Esophagus squamous epithelium (tissue), 4 donors: ENCODE measurements at regions not wholly inside any gene's neighbourhood (a gene's known extent, or its start where the extent isn't known, plus 50 kb on each side); places are given as distances from the start of the nearest gene placed in this dataset.

ENCODE experiments used
- CTCF ChIP-seq, 6 experiments: fragments of 450-650 bp in 4 of 6; fragments of 200-600 bp in 2 of 6; sonication (generic) in 2 of 6; IDR thresholded peaks; one replicate each; pipeline ENCODE4 v1.5.1; 2016 to 2019; ENCODE audit warnings: antibody characterized with exemption in 6 of 6, mild to moderate bottlenecking in 4 of 6, moderate library complexity in 4 of 6
- POLR2A ChIP-seq, 4 donors: fragments of 450-650 bp; IDR thresholded peaks; one replicate each; pipeline ENCODE4 v1.6.1; 2017; ENCODE audit warnings: antibody characterized with exemption in 4 of 4, mild to moderate bottlenecking in 4 of 4, moderate library complexity in 3 of 4

- TF ChIP-seq CTCF (IDR thresholded peaks at IDR 0.05) (no peak), POLR2A (IDR thresholded peaks at IDR 0.05) (no peak)
These were observed 621.2 kb upstream of the PRMT6 start for GRCh38 chr1:106435269-106435668.
